ENCODE measurements at regions not wholly inside any gene's neighbourhood (a gene's known extent, or its start where the extent isn't known, plus 50 kb on each side); places are given as distances from the start of the nearest gene placed in this dataset.
"Not testable (repeated sequence)": the region's sequence is repeated elsewhere in the genome, so short reads cannot be mapped to it uniquely, and the experiment has no call there.

DNA sequence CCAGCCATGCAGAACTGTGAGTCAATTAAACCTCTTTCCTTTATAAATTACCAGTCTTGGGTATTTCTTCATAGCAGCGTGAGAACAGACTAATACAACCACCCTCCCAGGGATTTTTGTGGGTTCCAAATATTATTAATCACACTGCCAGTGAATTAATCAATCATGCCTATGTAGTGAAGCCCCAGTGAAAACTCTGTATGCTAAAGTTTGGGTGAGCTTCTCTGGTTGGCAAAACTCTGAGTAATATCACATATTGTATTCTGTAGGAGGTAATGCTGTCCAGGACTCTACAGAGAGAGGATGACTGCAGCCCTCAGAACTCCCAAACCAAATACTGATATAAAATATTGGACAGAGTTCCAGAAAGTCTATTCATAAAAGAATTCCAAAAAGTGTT, 216.9 kb downstream of the RPAP3 start:
- DNase-seq (ENCODE audit: low spot score), result no peak

DNA sequence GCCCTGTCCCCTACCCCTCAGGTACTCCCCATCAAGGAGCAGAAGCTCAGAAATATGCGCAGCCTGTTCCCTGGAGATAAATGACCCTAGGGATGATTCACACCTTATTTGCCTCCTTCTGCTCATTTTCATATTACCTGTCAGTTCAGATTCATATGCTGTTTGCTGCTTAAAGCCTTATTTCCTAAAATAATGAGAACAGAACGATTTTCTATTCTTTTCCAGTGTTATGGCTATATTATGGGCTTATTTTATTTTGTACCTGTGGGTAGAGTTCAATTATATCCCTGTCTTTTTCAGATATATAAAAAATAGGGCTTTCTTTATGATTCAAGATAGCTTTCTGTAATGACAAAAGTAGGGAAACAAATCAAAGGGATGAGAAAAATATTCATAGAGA, 224.8 kb downstream of the RPAP3 start:
- no peak for DNase-seq (ENCODE audit: low spot score)

DNA sequence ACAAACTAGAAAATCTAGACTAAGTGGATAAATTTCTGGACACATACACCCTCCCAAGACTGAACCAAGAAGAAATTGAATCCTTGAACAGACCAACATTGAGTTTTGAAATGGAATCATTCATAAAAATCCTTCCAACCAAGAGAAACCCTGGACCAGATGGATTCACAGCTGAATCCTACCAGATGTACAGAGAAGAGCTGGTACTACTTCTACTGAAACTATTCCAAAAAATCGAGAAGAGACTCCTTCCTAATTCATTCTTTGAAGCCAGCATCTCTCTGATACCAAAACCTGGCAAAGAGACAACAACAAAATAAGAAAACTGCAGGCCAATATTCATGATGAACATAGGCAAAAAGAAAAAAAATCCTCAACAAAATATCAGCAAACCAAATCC, 227.4 kb downstream of the RPAP3 start:
- DNase-seq (ENCODE audit: low spot score), result no peak

DNA sequence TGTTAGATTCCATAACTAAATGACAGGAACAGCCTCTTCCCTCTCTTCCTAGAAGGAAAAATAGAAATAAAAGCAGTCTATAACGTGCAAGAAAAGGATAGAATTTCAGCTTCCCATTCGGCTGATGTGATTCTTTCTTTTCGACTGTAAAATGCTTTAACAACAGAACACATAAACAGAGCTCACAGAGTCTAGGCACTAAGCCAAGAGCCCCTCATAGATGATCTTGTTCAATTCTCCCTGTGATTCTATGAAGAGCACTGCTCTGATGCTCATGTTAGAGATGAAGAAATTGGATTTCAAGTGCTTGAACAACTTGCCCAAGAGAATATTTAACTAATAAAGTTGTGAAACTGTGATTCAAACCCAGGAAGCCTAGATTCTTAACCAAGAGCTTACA, 232.7 kb downstream of the RPAP3 start:
- no peak for DNase-seq (ENCODE audit: low spot score)

DNA sequence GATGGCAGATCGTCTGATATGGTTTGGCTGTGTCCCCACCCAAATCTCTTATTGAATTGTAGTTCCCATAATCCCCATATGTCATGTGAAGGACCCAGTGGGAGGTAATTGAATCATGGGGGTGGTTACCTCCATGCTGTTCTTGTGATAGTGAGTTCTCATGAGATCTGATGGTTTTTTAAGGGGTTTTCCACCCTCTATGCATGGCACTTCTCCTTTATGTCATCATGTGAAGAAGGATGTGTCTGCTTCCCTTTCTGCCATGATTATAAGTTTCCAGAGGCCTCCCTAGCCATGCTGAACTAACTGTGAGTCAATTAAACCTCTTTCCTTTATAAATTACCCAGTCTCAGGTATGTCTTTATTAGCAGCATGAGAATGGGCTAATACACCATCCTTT, 235.5 kb downstream of the RPAP3 start:
- DNase-seq (ENCODE audit: low spot score), result not testable (repeated sequence)

DNA sequence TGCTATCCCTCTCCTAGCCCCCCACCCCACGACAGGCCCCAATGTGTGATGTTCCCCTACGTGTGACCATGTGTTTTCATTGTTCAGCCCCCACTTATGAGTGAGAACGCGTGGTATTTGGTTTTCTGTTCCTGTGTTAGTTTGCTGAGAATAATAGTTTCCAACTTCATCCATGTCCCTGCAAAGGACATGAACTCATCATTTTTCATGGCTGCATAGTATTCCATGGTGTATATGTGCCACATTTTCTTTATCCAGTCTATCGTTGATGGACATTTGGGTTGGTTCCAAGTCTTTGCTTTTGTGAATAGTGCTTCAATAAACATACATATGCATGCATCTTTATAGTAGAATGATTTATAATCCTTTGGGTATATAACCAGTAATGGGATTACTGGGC, 241.9 kb downstream of the RPAP3 start:
- not testable (repeated sequence) for DNase-seq (ENCODE audit: low spot score)

DNA sequence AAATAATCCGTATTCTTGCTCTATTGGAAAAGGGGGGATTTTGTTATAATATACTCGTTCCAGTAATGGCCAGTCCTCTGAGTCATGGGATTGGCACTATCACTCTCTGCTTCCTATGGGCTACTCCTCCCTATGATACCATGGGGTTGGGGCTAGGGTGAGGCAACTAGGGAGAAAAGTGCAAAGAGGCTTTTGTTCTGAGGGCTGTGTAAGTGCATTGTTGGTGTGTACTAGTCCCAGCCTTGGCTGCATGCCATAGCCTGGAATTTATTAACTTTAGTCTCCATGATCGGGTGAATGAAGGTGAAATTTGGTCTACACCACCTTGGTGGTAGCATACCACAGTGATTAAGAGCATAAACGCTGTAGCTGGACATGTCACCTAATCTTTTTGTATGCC, 247.6 kb downstream of the RPAP3 start:
- DNase-seq (ENCODE audit: low spot score), result no peak

DNA sequence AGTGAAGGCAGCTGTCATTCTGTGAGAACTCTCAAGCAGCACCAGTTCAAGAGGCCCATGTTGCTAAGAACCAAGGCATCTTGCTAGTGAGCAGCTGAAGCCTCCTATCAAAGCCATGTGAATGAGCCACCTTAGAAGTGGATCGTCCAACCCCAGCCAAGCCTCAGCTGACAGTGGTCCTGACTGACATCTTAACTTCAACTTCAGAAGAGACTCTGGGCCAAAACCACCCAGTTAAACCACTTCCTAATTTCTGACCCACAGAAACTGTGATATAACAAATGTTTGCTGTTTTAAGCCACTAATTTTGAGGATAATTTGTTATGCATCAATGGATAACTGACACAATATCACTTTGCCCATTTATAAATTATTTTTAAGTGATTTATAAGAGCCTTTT, 256.0 kb downstream of the RPAP3 start:
- DNase-seq (ENCODE audit: low spot score), result no peak

DNA sequence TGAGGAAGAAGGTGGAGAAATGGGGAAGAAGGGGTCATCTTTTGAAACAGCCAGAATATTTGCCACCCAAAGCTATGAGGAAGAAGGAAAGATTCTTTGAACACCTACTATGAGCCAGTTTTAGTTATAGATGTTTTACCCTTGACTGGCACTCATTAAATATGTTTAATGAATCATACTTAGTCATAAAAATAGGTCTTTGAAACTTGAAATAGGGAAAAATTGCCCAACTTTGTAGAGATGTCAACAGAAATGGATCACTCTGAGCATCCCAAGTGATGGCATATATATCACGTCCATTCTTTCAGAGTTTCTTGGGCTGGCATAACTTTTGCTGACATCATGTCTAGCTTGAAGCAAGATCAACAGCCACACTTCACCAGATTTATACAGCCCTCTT, 263.5 kb downstream of the RPAP3 start:
- no peak for DNase-seq (ENCODE audit: low spot score)

DNA sequence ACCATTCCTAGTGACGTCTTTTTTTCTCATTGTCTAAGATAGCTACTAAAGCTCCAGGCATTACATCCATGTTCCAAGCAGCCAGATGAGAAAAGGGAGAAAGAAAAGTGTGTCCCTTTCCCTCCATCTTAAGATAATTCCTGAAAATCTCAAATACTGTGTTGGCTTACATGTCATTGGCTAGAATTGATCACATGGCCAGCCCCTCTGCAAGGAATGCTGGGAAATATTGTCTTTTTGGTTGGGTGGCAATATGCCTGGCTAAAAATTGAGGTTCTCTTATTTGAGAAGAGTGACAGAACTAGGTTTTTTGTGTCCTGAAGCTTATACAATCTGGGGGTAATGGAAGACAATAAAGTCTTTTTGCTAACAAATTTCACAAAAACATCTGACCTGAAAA, 264.3 kb downstream of the RPAP3 start:
- no peak for DNase-seq (ENCODE audit: low spot score)

DNA sequence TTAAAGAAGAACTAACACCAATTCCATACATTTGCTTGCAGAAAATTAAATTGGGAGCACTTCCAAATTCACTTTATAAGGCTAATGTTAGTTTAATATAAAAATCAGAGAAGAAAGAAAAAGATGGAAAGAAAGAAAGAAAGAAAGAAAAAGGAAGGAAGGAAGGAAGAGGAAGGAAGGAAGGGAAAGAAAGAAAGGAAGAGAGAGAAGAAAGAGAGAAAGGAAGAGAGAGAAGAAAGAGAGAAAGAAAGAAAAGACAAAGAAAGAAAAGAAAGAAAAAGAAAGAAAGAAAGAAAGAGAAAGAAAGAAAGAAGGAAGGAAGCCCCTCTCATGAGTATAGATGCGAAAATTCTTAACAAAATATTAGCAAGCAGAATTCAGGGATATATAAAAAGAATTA, 267.7 kb downstream of the RPAP3 start:
- DNase-seq (ENCODE audit: low spot score), result no peak

DNA sequence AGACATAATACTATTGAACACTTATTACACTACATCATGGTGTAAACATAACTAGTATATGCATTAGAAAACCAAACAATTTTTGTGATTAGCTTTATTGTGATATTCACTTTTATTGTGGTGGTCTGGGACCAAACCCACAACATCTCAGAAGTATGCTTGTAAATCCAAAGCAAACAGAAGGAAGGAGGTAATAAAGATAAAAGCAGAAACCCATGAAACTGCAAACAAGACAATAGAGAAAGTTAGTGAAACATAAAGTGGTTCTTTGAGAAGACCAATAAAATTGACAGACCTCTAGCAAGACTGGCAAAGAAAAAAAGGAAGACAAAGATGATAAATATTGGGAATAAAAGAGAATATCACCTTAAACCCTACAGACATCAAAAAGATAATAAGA, 268.3 kb downstream of the RPAP3 start:
- no peak for DNase-seq (ENCODE audit: low spot score)

DNA sequence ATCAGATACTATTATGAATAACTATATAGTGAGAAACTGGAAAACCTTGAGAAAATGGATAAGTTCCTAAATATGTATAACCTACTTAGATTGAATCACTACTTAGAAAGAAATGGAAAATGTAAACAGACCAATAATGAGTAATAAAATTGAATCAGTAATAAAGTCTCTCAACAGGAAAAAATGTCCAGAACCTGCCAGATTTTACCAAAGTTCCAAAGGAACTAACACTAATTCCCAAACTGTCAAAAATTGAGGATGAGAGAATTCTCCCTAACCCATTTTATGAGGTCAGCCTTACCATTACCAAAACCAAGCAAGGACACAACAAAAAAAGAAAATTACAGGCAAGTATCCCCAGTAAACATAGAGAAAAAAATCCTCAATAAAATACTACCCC, 272.0 kb downstream of the RPAP3 start:
- DNase-seq (ENCODE audit: low spot score), result no peak

DNA sequence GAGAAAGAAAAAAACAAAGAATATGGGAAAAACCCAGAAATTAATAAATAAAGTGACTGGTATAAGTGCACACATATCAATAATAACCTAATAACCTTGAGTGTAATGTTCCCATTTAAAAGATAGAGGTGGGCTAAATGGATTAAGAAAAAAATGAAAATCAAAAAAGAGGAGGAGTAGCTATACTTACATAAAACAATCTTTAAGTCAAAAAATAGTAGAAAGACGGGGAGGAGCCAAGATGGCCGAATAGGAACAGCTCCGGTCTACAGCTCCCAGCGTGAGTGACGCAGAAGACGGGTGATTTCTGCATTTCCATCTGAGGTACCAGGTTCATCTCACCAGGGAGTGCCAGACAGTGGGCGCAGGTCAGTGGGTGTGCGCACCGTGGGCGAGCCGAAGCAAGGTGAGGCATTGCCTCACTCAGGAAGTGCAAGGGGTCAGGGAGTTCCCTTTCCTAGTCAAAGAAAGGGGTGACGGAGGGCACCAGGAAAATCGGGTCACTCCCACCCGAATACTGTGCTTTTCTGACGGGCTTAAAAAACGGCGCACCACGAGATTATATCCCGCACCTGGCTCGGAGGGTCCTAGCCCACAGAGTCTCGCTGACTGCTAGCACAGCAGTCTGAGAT, 279.0 kb downstream of the RPAP3 start:
- DNase-seq (ENCODE audit: low spot score), result not testable (repeated sequence)

DNA sequence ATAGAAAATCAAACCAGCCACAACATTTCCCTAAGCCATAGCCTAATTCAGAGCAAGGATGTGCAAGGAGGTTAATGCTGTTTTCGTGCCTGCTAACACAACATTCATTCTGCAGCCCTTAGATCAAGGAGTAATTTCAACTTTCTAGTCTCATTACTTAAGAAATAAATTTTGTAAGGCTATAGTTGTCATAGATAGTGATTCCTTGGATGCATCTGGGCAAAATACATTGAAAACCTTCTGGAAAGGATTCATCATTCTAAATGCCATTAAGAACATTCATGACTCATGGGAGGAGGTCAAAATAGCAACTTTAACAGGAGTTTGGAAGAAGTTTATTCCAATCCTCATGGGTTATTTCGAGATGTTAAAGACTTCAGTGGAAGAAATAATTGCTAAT, 283.2 kb downstream of the RPAP3 start:
- no peak for DNase-seq (ENCODE audit: low spot score)

DNA sequence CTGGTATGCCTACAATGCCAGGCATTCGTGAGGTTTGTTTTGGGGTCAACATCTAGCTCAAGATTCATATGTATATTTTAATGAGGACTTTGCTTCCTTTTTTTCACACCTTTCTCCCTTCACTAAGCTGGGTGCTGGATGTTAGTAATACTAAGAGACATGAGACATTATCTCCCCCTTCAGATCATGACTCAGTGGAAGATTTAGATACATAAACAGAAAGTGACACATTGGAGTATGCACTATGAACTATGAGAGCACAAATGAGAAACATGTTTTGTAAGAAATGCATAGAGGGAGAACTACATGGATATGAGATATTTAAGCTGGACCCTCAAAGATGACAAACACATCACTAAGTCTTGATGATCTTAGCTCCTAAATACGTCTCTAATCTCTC, 286.3 kb downstream of the RPAP3 start:
- DNase-seq (ENCODE audit: low spot score), result no peak

DNA sequence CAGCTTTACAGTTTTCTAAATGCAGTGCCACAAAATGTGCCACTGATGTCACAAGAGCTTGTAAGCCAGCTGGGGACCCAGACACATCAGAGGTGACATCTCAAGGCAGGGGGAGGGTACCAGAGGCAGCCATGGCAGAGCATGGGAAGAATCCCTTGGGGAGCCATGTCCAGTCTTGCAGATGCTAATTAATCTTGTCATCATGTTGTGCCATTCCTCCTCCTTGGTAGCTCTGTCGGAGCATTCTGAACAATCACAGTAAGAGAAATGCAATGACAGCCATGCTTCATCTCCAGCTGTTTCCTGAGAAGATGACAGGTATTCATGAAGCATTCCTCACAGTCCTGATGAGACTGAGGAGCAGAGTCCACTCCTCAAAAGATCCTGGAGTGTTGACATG, 287.9 kb downstream of the RPAP3 start:
- no peak for DNase-seq (ENCODE audit: low spot score)

DNA sequence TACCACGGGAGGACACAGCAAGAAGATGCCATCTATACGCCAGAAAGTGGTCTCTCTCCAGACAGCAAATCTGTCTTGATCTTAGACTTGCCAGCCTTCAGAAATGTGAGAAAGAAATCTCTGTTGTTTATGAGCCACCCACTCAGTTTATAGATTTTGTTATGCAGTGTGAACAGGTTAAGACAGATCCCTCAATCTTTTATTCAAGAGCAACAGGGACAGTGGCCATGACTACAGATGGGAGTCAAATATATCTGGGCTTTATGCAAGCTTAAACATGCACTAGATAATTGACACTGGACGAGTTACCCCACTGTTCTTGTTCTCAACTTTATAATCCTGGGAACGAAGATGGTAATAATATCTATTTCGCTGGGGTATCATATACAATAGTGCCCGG, 288.7 kb downstream of the RPAP3 start:
- DNase-seq (ENCODE audit: low spot score), result no peak

DNA sequence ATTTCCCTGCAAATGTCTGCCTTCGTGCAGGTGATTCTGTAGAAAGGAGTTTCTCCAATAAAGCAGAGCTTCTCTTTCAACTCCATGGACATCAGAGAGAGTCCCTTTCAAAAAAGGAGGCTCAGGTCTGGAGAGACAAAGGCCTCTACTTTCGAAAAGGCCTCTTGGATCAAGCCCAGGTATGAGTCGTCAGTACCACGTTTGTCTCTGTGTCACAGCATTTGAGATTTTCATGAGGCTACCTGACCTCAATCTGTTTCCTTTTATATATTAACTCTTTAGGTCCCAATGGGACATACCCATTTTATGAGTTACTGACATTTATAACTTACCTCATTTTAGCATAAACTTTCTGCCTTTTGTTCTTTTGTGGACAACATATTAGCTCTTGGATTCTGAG, 290.8 kb downstream of the RPAP3 start:
- DNase-seq (ENCODE audit: low spot score), result no peak

DNA sequence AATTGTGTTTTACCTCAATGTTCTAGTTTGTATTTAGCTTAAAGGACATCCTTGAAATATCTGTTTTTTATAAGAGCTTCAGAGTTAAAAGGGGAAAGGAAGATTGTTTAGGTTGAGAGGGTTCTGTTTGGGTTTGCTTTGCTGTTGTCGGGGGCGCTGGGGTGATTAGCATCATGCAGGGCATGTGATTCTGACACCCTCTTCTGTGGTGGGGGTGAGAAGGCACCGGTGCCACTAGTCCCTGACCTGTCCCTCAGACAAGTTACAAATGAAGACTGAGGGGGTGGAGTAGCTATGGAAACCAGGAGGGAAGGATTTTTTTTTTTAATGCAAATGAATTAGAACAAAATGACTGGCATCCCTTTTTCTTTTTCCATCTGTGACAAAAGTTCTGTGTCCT, 291.3 kb downstream of the RPAP3 start:
- no peak for DNase-seq (ENCODE audit: low spot score)

DNA sequence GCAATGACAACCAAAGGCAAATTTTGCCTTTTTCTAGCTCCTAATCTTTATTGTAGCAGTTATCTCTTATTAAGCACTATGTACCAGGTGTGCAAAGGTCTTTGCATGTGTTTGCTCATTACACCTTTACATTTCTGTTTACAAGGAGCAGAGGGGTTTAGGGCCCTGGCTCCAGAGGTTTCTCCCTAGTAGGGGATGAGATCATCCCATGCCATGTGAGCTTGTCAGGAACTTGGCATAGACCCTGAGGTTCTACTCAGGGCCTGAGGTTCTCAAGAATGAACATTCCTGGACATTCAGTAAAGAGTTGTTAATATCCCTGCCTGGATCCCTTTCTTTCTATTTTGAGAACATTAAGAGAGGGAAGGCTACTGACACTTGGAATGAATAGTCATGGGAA, 292.0 kb downstream of the RPAP3 start:
- no peak for DNase-seq (ENCODE audit: low spot score)

DNA sequence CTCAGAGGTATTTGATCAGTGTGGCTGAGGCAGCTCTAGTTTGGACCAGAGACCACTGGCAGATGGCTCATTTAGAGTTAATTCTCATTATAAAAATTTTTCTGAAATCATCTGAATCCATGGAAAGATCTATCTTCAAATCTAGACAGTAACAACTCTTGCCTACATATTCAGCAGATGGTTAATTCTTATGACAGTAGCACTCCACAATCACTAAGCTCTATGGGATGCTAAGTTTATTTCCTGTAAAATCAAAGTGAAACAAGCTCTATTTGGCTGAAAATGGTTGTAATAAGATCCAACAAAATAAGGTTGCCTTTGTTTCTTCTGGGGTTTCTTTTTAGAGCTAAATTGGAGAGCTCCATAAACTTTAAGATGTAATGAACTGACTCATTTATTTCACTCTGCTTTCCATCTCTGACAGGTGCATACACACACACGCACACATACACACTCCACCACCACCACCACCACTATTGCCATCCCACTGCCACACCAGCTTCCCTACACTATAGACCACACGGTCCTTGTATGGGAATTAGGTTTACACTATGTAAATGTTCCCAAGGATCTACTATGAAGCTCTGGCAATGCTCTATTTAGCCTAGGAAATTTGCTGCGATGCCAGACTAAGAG, 293.1 kb downstream of the RPAP3 start:
- DNase-seq (ENCODE audit: low spot score), result no peak

DNA sequence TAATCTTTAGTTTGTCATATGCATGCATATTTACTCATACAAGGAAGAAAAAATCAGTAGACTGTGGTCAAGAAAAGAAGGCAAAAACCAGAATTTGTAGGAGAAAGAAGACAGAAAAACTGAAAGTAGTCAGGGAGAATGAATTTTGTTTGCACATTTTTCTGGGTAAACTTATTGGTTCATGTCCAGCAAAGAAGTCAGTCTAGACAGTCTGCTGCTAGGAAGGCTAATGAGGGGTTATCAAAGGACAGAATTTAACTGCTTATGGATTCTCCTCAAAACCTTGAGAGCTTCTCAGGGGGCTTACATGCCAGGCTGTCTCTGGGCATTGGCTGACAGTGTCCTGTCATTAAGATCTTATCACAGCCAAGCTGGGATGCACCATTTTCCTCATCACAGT, 293.9 kb downstream of the RPAP3 start:
- DNase-seq (ENCODE audit: low spot score), result no peak

DNA sequence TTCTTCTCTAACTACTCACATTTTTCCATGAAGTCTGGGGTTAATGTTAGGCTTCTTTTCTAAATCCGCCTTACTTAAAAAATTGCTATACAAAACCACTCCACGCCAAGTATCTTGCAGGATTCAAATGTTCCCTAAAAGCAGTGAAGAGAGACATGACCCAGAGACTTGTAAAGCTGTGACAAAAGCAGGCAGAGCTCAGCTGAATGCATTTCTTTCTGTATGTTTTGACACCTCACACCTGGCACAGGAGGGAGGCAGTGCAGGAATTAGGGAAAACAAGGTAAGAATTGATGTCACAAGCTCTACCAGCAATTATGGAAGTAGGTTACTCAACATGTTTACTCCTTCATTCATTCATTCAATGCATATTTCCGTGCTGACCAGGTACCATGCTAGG, 295.0 kb downstream of the RPAP3 start:
- no peak for DNase-seq (ENCODE audit: low spot score)

Measured in hematopoietic multipotent progenitor cell treated with erythropoietin and hydrocortisone succinate and interleukin-3 and kit ligand, for 15 days (in vitro differentiated cells).